Stimulated activated CD8-positive, alpha-beta memory T cell treated with anti-CD3 and anti-CD28 coated beads, Interleukin-15, amount 100 ng/mL, for 1 hour (primary cell): ENCODE measurements at regions not wholly inside any gene's neighbourhood (a gene's known extent, or its start where the extent isn't known, plus 50 kb on each side); places are given as distances from the start of the nearest gene placed in this dataset.
"Not testable (repeated sequence)": the region's sequence is repeated elsewhere in the genome, so short reads cannot be mapped to it uniquely, and the experiment has no call there.

Experiments
- DNase-seq: peaks from one replicate; pipeline ENCODE4 v3.0.0-alpha.2; 2020; ENCODE audit warnings: low read depth

GRCh38 chr2:13604951-13605661, 888.4 kb downstream of the TRIB2 start:
- no peak for DNase-seq

GRCh38 chr2:13607139-13607538, 890.4 kb downstream of the TRIB2 start:
- no peak for DNase-seq

DNA sequence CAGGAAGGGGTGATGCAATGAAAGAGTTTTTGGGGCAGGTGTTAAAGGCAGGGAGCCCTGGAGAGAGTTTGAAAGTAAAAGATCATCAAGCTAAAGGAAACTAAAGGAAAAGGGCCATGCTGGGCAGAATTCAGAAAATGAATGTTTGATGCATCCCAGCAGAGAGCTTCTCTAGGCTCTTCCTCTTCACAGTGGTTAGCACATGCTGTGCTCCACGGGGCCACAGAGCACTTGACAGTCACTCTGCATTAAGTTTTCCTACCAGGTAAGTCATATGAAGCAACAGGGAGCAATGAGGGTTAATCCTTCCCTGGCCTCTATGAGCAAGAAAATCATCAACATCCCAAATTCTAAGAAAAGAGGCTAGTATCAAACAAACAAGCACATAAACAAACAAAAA, 895.2 kb downstream of the TRIB2 start:
- no peak for DNase-seq

DNA sequence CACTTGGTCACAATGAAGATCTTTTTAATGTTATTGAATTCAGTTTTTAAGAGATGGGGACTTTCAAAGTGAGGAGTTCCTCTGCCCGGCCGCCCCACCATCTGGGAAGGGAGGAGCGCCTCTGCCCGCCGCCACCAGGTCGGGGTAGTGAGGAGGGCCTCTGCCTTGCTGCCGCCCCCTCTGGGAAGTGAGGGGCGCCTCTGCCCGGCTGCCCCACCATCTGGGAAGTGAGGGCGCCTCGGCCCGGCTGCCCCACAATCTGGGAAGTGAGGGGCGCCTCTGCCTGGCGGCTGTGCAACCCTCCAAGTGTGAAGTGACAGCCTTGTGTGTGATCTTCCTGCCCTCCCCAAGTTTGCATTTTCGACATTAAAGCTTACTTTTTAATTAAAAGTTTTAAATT, 899.3 kb downstream of the TRIB2 start:
- no peak for DNase-seq

- DNase-seq, result no peak
These were observed 899.9 kb downstream of the TRIB2 start for GRCh38 chr2:13616616-13617015.

GRCh38 chr2:13628122-13628521, 911.4 kb downstream of the TRIB2 start:
- DNase-seq, result no peak

DNA sequence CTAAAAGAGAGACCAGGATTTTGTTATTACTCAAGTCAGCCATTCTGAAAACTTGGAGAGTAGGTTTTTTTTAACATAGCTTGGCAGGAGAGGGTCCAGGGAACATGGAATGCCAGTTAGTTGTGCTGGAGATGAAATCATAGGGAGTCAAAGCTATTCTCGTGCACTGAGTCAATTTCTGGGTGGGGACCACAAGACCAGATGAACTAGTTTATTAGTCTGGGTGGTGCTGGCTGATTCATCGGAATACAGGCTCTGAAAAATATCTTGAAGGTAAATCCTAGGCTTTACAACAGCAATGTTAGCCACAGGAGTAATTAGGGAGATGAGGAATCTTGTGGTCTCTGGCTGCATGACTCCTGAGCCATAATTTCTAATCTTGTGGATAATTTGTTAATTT, 921.4 kb downstream of the TRIB2 start:
- DNase-seq, result no peak

- no peak for DNase-seq
These were observed 933.2 kb downstream of the TRIB2 start for GRCh38 chr2:13649918-13650317.

DNA sequence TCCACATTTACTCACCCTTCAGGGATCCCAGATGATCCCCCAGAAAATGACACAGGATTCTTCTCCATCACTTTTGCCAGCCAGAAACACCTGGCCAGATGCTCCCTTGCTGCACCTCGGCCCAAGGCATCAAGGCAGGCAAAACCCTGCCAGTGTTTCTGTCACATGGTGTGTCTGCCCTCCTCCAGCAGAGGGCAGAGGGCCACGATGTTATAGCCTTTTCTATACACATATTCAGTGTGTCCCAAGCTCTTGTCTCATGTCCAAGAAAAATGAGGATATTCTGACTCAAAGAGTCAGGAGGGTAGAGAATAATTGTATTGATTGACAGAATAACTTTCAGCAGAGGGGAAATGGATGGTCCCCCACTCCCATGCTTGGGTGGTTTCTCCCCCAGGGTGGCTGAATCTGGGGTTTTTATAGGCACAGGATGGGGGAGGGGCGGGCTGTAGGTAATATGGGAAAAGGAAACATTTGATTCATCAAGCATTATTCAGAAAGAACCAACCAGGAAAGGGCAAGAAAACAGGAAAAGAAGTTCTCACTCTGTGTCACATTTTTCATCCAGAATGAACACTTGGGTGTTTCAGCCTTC, 933.9 kb downstream of the TRIB2 start:
- DNase-seq, result no peak

DNA sequence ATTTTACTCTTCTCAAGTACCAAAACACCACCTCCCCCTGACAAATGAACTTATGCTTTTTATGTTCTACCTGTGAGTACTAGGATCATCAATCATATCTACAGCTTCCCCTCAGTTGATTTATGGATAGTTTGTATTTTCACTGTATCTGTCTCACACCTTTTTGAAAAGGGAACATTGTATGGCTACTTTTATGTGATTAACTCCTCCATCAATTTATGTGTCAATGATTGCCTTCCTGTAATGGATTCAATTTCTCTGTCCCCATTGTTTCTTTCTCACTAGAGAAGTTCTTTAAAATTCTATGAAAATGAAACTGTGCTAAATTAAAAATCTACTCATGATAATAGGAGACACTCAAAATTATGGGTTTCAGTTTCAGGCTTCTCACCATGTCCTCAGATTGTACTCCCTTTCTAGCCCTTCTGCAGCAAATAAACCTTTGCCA, 935.0 kb downstream of the TRIB2 start:
- no peak for DNase-seq

DNA sequence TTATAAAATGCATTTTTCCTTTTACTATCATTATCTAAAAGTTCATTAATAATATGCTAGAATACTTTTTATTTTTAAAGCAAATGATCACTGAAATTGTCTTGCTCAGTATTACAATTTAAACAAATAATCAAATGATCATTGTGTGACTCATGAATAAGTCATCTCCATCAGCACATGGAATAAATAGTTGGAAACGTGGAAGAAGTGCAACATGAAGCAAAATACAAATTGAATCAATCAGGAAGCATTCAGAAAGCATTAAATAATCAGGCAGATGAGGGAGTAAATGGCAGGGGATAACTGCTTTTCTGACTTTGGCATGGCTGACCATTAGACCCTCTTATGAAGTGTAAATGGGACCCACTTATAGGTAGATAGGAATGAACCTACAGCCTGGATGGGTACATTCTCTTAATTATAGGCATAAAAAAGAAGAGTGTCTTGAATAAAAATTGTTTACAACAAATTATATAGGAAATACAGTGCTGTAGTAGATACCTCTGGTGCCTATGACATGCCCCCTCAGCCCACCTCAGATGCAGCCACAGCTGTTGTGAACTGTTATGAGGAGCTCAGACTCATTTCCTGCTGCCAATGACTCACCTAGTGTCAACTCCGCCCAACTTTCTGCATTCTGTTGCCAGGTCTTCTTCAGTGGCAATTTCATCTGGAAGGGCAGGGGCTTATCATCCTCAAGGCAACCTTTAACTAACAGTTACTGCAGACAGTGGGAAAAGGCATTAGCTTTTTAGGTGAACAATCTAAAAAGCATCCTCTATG, 936.0 kb downstream of the TRIB2 start:
- no peak for DNase-seq

DNA sequence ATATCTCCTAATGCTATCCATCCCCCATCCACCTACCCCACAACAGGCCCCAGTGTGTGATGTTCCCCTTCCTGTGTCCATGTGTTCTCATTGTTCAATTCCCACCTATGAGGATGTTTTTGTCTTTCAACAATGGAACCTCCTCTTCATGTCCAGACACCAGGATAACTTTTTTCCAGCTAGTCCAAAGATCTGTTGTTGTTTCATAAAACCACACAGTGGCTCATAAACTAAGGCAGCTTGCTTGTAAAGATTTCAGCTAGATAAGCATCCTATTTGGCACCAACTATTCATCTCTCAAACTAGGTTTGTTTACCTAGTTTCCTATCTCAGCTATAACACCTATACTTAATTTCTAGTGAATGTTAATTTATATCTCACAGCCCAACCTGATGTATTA, 937.7 kb downstream of the TRIB2 start:
- DNase-seq, result no peak

- DNase-seq, result no peak
These were observed 943.5 kb downstream of the TRIB2 start for GRCh38 chr2:13660231-13660630.

DNA sequence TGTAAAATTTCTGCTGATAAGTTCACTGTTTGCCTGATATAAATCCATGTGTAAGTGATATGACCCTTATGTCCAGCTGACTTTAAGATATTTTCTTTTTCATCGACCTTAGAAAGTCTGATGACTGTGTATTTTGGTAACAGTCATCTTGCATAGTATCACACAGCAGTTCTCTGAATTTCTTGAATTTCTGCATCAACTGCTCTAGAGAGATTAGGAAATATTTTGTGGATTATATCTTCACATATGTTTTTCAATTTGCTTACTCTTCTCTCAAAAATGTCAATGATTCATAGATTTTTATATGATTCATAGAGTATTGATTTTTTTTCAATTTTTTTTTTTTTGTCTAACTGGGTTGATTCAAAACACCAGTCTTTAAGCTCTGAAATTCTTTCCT, 945.3 kb downstream of the TRIB2 start:
- DNase-seq, result no peak

- DNase-seq, result no peak
These were observed 950.1 kb downstream of the TRIB2 start for GRCh38 chr2:13666582-13667414.

GRCh38 chr2:13667415-13667757, 950.6 kb downstream of the TRIB2 start:
- DNase-seq, result no peak

- DNase-seq, result no peak
These were observed 952.9 kb downstream of the TRIB2 start for GRCh38 chr2:13669607-13670006.

- DNase-seq, result not testable (repeated sequence)
These were observed 957.1 kb downstream of the TRIB2 start for GRCh38 chr2:13673821-13674220.

GRCh38 chr2:13676269-13676668, 956.2 kb upstream of the LRATD1 start:
- no peak for DNase-seq

GRCh38 chr2:13681936-13682335, 950.6 kb upstream of the LRATD1 start:
- DNase-seq, result no peak

DNA sequence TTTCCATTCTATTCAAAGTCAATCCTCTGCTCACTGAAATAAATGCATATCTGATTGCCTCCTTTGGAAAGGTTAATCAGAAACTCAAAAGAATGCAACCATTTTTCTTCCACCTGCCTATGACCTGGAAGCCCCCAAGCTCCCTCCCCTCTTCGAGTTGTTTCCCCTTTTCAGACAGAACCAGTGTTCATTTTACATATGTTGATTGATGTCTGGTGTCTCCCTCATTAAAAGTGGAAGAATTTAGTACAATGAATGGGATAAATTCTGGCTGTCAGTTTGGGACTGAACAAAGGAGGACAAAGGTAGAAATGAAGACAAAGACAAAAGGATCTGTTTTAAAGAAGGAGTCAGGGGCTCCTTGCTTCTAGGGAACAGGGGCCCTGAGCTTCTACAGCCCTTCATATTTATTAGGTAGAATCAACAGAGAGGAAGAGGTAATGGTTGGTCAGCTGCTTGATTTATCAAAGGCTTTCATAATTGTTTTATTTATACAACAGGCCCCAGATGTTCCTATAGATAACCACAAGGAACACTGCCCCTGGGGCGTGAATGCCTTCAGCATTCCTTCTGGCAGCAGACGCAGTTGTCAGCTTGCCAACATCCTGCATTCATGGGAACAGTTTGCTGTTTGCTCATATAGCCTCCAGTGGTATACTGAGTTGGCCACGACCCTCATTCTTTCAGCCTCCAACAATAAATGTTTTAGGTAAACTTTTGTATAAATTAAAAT, 949.8 kb upstream of the LRATD1 start:
- DNase-seq, result no peak

DNA sequence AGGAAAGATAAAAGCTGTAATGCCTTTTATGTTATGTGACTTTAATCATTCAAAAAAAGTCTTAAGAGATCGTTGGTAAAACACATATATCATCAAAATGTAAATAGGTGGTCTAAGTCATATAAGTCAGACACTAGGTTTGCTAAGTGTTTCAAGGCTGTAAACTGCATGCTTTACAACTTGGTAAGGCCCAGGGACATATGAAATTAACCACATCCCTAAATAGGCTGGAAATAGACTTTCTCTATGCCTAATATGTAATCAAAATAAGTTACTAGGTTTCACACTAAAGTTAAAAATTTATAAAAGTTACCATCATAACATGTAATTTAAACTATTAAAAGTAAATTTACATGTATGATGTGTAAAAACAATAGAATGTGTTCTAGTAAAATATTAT, 946.3 kb upstream of the LRATD1 start:
- no peak for DNase-seq
